Mammary epithelial cell (primary cell): ENCODE measurements at regions not wholly inside any gene's neighbourhood (a gene's known extent, or its start where the extent isn't known, plus 50 kb on each side); places are given as distances from the start of the nearest gene placed in this dataset.

Experiments used
- CTCF ChIP-seq, 2 donors: IDR thresholded peaks in 1 of 2; conservative IDR thresholded peaks in 1 of 2; 2 replicates each; pipeline ENCODE4 v1.5.1; 2011 to 2012; ENCODE audit warnings: inconsistent platforms in 2 of 2, low read length in 2 of 2, mild to moderate bottlenecking in 2 of 2, control low read depth in 1 of 2, low read depth in 1 of 2; ENCODE audit not compliant: insufficient read depth in 1 of 2; ENCODE audit errors: extremely low read depth in 1 of 2
- EZH2 ChIP-seq: IDR thresholded peaks from 2 replicates; pipeline ENCODE4 v1.6.1; 2012; ENCODE audit warnings: low read length, inconsistent platforms, borderline replicate concordance

- TF ChIP-seq CTCF (conservative IDR thresholded peaks at IDR 0.05 in 1 of 2, IDR thresholded peaks at IDR 0.05 in 1 of 2; ENCODE audit: extremely low read depth in 1 of 2, insufficient read depth in 1 of 2, low read depth in 1 of 2, low read length in 2 of 2): no peak
- TF ChIP-seq EZH2: no peak
Measured at GRCh38 chr10:105675333-105675732, 1034.2 kb downstream of the SORCS3 start.
